Effector CD4-positive, alpha-beta T cell (primary cell): ENCODE measurements at regions not wholly inside any gene's neighbourhood (a gene's known extent, or its start where the extent isn't known, plus 50 kb on each side); places are given as distances from the start of the nearest gene placed in this dataset.

Experiments
- DNase-seq: peaks from one replicate; pipeline ENCODE4 v3.0.0-alpha.2; 2020

GRCh38 chr2:219905640-219906039, 278.2 kb downstream of the SLC4A3 start:
- no peak for DNase-seq

- DNase-seq: no peak
These were observed 278.9 kb downstream of the SLC4A3 start for GRCh38 chr2:219906114-219907010.

- DNase-seq: no peak
These were observed 279.6 kb downstream of the SLC4A3 start for GRCh38 chr2:219907011-219907365.

- no peak for DNase-seq
These were observed 281.1 kb downstream of the SLC4A3 start for GRCh38 chr2:219908538-219908937.

GRCh38 chr2:219911541-219911940, 284.1 kb downstream of the SLC4A3 start:
- DNase-seq: no peak

- no peak for DNase-seq
These were observed 285.1 kb downstream of the SLC4A3 start for GRCh38 chr2:219912491-219912921.

- DNase-seq: no peak
These were observed 287.1 kb downstream of the SLC4A3 start for GRCh38 chr2:219914577-219914976.

- DNase-seq: no peak
These were observed 288.9 kb downstream of the SLC4A3 start for GRCh38 chr2:219916281-219916680.

GRCh38 chr2:219916726-219917440, 289.5 kb downstream of the SLC4A3 start:
- no peak for DNase-seq

- DNase-seq: no peak
These were observed 290.8 kb downstream of the SLC4A3 start for GRCh38 chr2:219918254-219918653.

GRCh38 chr2:219918944-219919343, 291.5 kb downstream of the SLC4A3 start:
- no peak for DNase-seq

GRCh38 chr2:219919506-219919905, 292.1 kb downstream of the SLC4A3 start:
- no peak for DNase-seq

GRCh38 chr2:219929835-219930234, 302.4 kb downstream of the SLC4A3 start:
- no peak for DNase-seq

- no peak for DNase-seq
These were observed 312.2 kb downstream of the SLC4A3 start for GRCh38 chr2:219939647-219940046.

- DNase-seq: no peak
These were observed 317.4 kb downstream of the SLC4A3 start for GRCh38 chr2:219944866-219945265.

- no peak for DNase-seq
These were observed 318.6 kb downstream of the SLC4A3 start for GRCh38 chr2:219946021-219946420.

GRCh38 chr2:219946529-219946928, 319.1 kb downstream of the SLC4A3 start:
- DNase-seq: no peak

GRCh38 chr2:219947575-219947974, 320.1 kb downstream of the SLC4A3 start:
- DNase-seq: no peak

GRCh38 chr2:219949053-219949452, 321.6 kb downstream of the SLC4A3 start:
- DNase-seq: no peak

- no peak for DNase-seq
These were observed 323.7 kb downstream of the SLC4A3 start for GRCh38 chr2:219951099-219951498.

- DNase-seq: no peak
These were observed 326.9 kb downstream of the SLC4A3 start for GRCh38 chr2:219954331-219954730.

- DNase-seq: no peak
These were observed 330.4 kb downstream of the SLC4A3 start for GRCh38 chr2:219957820-219958219.

GRCh38 chr2:219958941-219959340, 331.5 kb downstream of the SLC4A3 start:
- DNase-seq: no peak

- no peak for DNase-seq
These were observed 332.0 kb downstream of the SLC4A3 start for GRCh38 chr2:219959471-219959870.
